ENCODE measurements at regions not wholly inside any gene's neighbourhood (a gene's known extent, or its start where the extent isn't known, plus 50 kb on each side); places are given as distances from the start of the nearest gene placed in this dataset.
A peak's percentile ranks its signal among the peaks of the same experiment; 100 is the strongest.

DNA sequence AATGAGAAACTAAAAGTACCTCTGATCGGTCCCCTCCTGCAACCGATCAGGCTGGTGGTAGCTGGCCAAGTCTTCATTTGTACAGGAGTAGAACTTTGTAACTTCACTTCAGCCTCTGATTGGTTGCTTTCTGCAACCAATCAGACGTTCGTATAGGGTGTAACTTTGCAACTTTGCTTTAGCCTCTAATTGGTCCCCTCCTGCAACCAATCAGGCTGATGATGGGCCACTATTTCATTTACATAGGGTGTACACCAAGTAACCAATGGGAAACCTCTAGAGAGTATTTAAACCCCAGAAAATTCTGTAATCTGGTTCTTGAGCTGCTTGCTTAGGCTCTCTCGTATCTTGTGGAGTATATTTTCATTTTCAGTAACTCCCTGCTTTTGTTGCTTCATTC is 445.5 kb downstream of the MED10 start:
- Histone ChIP-seq H3K4me3 (no peak overlapping the region), H3K27me3 (no peaks in the 10 kb centered on the region), H3K9me3 (no peaks in the 10 kb centered on the region), H3K27ac (no peak overlapping the region), H3K36me3 (ENCODE audit: low read depth, missing control alignments) (no peaks in the 10 kb centered on the region), H3K4me1 (no peaks in the 10 kb centered on the region)
- intact Hi-C loops (cut with DNase I; ENCODE audit: low total_unique reads), result no loop called here
- 54 to 69% methylated on average over 5 of the region's 5 CpGs for WGBS, 2 donors
- TF ChIP-seq, protein P1, sequence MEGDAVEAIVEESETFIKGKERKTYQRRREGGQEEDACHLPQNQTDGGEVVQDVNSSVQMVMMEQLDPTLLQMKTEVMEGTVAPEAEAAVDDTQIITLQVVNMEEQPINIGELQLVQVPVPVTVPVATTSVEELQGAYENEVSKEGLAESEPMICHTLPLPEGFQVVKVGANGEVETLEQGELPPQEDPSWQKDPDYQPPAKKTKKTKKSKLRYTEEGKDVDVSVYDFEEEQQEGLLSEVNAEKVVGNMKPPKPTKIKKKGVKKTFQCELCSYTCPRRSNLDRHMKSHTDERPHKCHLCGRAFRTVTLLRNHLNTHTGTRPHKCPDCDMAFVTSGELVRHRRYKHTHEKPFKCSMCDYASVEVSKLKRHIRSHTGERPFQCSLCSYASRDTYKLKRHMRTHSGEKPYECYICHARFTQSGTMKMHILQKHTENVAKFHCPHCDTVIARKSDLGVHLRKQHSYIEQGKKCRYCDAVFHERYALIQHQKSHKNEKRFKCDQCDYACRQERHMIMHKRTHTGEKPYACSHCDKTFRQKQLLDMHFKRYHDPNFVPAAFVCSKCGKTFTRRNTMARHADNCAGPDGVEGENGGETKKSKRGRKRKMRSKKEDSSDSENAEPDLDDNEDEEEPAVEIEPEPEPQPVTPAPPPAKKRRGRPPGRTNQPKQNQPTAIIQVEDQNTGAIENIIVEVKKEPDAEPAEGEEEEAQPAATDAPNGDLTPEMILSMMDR (IDR thresholded peaks at IDR 0.05), result no peak
- no peak for TF ChIP-seq POLR2A (IDR thresholded peaks at IDR 0.05)
- peak; percentile 32 for DNase-seq

DNA sequence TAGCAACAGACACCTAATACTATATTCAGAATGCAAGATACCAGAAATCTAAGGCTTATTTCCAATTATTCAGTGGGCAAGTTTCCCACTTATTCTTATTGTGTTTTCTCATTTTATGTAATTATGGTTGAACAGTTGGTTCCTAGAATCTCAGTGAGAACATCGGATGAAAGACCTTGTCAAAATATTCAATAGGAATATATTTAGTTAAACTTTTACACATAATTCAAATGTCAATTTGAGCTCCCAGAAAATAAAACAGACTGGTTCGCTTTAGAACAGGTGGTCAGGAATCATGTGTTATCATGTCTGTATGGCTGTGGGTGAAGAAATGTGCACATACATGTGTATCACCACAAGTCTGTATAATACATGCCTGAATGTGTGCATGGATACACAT is 447.8 kb downstream of the MED10 start:
- TF ChIP-seq POLR2A (IDR thresholded peaks at IDR 0.05), result no peak
- TF ChIP-seq, protein P1 (IDR thresholded peaks at IDR 0.05), result no peak
- 84 to 86% methylated on average over 2 of the region's 2 CpGs for WGBS, 2 donors
- no peaks in the 10 kb centered on the region for H3K27me3 ChIP-seq
- no peak overlapping the region for H3K27ac ChIP-seq
- intact Hi-C loops (cut with DNase I; ENCODE audit: low total_unique reads), result no loop called here
- H3K9me3 ChIP-seq, result no peaks in the 10 kb centered on the region
- no peak for DNase-seq
- no peaks in the 10 kb centered on the region for H3K4me1 ChIP-seq
- no peaks in the 10 kb centered on the region for H3K36me3 ChIP-seq (ENCODE audit: low read depth, missing control alignments)
- H3K4me3 ChIP-seq, result no peak overlapping the region

DNA sequence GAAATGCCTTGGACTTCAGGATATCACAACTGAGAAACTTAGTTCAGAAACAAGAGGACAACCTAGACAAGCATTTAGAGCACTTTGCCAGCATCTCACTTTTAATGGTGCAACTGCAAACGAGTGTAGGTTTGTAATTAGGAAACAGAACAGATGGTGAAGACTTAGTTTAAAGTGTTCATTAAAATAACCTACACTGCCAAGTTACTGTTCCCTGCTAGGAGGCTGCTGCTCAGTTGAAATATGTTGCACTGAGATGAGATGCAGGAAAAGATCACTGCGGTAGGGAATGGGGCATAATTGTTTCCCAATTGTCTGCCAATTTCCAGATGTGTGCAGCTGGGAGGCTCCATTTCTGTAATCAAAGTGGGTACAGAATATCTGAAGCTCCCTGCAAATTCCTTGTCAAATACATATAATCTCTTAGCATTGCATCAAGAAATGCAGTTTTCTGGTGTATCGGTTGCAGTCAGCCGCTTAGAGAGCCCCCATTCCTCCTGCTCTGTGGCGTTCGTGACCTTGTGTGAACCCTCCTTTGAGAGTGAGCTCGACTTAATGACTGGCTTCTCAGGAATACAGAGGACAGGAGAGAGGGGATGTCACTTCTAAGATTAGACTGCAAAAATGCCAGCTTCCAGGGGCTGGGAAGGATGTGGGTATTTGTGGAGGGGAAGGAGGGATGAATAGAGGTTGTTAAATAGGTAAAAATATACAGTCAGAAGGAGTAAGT is 448.9 kb downstream of the MED10 start:
- Histone ChIP-seq H3K27me3 (no peaks in the 10 kb centered on the region), H3K27ac (no peak overlapping the region), H3K4me1 (no peaks in the 10 kb centered on the region), H3K9me3 (no peaks in the 10 kb centered on the region), H3K4me3 (no peak overlapping the region), H3K36me3 (ENCODE audit: low read depth, missing control alignments) (no peaks in the 10 kb centered on the region)
- DNase-seq, result no peak
- intact Hi-C loops (cut with DNase I; ENCODE audit: low total_unique reads), result no loop called here
- TF ChIP-seq POLR2A (IDR thresholded peaks at IDR 0.05), result no peak
- TF ChIP-seq, protein P1 (IDR thresholded peaks at IDR 0.05), result no peak
- WGBS, 2 donors, result 42 to 45% methylated on average over 7 of the region's 7 CpGs

DNA sequence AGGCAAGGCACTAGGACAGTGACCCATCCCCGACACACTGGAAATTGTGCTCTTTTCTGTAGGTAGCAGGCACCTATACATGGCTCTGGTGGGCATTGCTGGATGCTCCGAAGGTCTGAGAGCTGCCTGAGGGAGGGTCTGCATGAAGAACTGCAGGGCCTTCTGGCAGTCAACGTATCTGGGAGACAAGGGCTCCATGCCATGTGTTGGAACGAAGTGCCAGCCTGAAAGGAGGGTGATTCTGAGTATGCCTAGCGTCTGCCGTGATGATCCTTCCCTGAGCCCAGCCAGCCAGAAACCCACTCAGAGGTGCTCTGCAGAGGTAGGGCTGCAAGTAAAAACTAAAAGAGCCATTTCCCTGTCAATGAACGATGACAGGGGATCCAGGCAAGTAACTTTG is 453.2 kb downstream of the MED10 start:
- intact Hi-C loops (cut with DNase I; ENCODE audit: low total_unique reads), result no loop called here
- H3K4me3 ChIP-seq, result no peak overlapping the region
- H3K27ac ChIP-seq, result no peak overlapping the region
- no peaks in the 10 kb centered on the region for H3K9me3 ChIP-seq
- TF ChIP-seq, protein P1 (IDR thresholded peaks at IDR 0.05), result no peak
- TF ChIP-seq POLR2A (IDR thresholded peaks at IDR 0.05), result no peak
- no peaks in the 10 kb centered on the region for H3K36me3 ChIP-seq (ENCODE audit: low read depth, missing control alignments)
- 87 to 95% methylated on average over 7 of the region's 7 CpGs for WGBS, 2 donors
- no peak for DNase-seq
- H3K27me3 ChIP-seq, result no peaks in the 10 kb centered on the region
- H3K4me1 ChIP-seq, result no peaks in the 10 kb centered on the region

DNA sequence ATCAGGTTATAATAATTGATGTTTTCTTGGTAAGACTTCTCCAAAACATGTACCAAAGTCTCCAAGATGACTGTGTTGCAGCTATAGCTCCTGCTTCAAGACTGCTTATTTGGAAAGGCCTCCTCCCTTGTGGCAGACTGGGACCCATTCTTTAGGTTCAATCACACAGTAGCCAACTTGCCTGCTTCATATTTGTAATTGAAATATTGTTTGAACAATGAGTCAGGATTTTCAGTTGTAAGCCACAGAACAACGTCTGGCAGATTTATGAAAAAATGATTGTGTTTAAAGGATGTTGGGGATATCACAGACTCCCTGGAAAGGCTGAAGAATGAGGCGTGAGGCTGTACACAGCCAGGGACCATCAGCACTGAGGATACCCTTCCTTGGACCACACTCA is 458.9 kb downstream of the MED10 start:
- H3K36me3 ChIP-seq (ENCODE audit: low read depth, missing control alignments), result no peaks in the 10 kb centered on the region
- DNase-seq, result no peak
- no peak overlapping the region for H3K27ac ChIP-seq
- TF ChIP-seq, protein P1 (IDR thresholded peaks at IDR 0.05), result no peak
- TF ChIP-seq POLR2A (IDR thresholded peaks at IDR 0.05), result no peak
- intact Hi-C loops (cut with DNase I; ENCODE audit: low total_unique reads), result no loop called here
- H3K9me3 ChIP-seq, result no peaks in the 10 kb centered on the region
- no peaks in the 10 kb centered on the region for H3K4me1 ChIP-seq
- no peak overlapping the region for H3K4me3 ChIP-seq
- H3K27me3 ChIP-seq, result no peaks in the 10 kb centered on the region
- 81 to 89% methylated on average over 2 of the region's 2 CpGs for WGBS, 2 donors
